ENCODE measurements at regions not wholly inside any gene's neighbourhood (a gene's known extent, or its start where the extent isn't known, plus 50 kb on each side); places are given as distances from the start of the nearest gene placed in this dataset.

GRCh38 chr2:126309185-126309584 is 346.8 kb upstream of the GYPC start:
- no peak overlapping the region for H3K4me3 ChIP-seq (ENCODE audit: low read depth, low read length)
- no peak for DNase-seq (ENCODE audit: low read depth)
- TF ChIP-seq, protein P1, sequence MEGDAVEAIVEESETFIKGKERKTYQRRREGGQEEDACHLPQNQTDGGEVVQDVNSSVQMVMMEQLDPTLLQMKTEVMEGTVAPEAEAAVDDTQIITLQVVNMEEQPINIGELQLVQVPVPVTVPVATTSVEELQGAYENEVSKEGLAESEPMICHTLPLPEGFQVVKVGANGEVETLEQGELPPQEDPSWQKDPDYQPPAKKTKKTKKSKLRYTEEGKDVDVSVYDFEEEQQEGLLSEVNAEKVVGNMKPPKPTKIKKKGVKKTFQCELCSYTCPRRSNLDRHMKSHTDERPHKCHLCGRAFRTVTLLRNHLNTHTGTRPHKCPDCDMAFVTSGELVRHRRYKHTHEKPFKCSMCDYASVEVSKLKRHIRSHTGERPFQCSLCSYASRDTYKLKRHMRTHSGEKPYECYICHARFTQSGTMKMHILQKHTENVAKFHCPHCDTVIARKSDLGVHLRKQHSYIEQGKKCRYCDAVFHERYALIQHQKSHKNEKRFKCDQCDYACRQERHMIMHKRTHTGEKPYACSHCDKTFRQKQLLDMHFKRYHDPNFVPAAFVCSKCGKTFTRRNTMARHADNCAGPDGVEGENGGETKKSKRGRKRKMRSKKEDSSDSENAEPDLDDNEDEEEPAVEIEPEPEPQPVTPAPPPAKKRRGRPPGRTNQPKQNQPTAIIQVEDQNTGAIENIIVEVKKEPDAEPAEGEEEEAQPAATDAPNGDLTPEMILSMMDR (IDR thresholded peaks at IDR 0.05; ENCODE audit: low read depth, low read length, missing control alignments): no peak

DNA sequence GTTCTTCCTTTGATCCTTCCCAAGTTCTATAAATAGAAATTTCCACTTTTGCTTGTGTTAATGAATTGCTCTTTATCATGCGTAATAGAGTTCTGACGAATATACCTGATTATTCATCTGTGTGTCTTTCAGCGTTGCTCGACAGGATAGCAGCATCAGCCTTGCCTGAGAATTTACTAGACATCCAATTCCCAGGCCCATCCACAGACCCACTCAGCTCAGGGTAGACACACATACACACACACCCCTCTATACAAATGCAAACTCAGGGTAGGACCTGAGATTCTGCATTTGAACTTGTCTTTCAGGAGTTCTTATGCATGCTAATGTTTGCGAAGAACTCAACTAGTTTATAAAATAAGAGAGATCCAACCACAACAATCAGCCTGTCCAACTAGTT is 343.4 kb upstream of the GYPC start:
- TF ChIP-seq, protein P1 (IDR thresholded peaks at IDR 0.05; ENCODE audit: low read depth, low read length, missing control alignments): no peak

DNA sequence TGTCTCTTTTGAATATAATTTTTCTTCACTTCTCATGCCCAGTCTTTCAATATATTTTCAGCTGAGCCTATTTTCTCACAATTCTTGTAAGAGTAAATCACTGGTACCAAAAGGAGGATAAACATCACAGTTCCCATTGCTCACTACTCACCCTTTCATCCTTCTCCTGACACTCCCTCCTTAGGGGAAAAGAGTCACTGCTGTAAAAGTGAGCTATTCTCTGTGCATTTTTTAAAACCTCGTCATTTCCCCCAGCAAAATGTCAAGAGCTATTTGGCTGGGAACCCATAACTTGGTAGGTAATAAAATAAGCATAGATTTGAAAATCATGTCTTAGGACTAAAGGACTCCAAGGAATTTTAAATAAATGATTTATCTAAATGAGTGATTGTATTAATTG is 340.1 kb upstream of the GYPC start:
- TF ChIP-seq, protein P1 (IDR thresholded peaks at IDR 0.05; ENCODE audit: low read depth, low read length, missing control alignments): no peak
- DNase-seq (ENCODE audit: low read depth): no peak
- H3K4me3 ChIP-seq (ENCODE audit: low read depth, low read length): no peak overlapping the region

More for the DNA sequence above, 343.4 kb upstream of the GYPC start:
- H3K4me3 ChIP-seq (ENCODE audit: low read depth, low read length): no peak overlapping the region
- DNase-seq (ENCODE audit: low read depth): no peak

DNA sequence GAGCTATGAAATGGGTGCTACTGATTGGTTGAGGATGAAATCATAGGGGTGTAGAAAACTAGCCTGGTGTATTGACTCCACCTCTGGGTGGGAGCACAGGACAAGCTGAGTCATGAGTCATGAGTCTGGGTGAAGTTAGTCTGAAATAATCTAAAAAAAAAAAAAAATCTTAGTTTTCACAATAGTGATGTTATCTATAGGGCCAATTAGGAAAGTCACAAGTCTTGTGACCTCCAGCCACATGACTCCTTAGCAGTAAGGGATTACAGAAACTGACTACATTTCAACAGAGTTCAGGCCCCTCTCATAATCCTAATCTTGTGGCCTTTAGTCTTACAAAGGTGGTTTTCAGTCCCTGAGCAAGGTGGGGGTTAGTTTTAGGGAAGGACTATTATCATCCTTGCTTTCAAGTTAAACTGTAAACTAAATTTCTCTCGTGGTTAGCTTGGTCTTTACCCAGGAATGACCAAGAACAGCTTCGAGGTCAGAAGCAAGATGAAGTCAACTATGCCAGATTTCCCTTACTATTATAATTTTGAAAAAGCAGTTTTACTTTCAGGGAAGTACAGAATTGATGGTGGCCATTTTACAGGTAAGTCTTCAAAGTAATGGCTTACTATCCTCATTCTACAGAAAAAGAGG is 338.0 kb upstream of the GYPC start:
- no peak for DNase-seq (ENCODE audit: low read depth)
- TF ChIP-seq, protein P1 (IDR thresholded peaks at IDR 0.05; ENCODE audit: low read depth, low read length, missing control alignments): no peak
- no peak overlapping the region for H3K4me3 ChIP-seq (ENCODE audit: low read depth, low read length)

GRCh38 chr2:126322342-126322741 is 333.6 kb upstream of the GYPC start:
- no peak overlapping the region for H3K4me3 ChIP-seq (ENCODE audit: low read depth, low read length)
- TF ChIP-seq, protein P1 (IDR thresholded peaks at IDR 0.05; ENCODE audit: low read depth, low read length, missing control alignments): no peak
- no peak for DNase-seq (ENCODE audit: low read depth)

- no peak for DNase-seq (ENCODE audit: low read depth)
- TF ChIP-seq, protein P1 (IDR thresholded peaks at IDR 0.05; ENCODE audit: low read depth, low read length, missing control alignments): no peak
- H3K4me3 ChIP-seq (ENCODE audit: low read depth, low read length): no peak overlapping the region
These were observed 330.8 kb upstream of the GYPC start for GRCh38 chr2:126325202-126325601.

GRCh38 chr2:126329173-126329572 is 326.8 kb upstream of the GYPC start:
- no peak for DNase-seq (ENCODE audit: low read depth)
- H3K4me3 ChIP-seq (ENCODE audit: low read depth, low read length): no peak overlapping the region
- TF ChIP-seq, protein P1 (IDR thresholded peaks at IDR 0.05; ENCODE audit: low read depth, low read length, missing control alignments): no peak
